H9 (cell line): ENCODE measurements at regions not wholly inside any gene's neighbourhood (a gene's known extent, or its start where the extent isn't known, plus 50 kb on each side); places are given as distances from the start of the nearest gene placed in this dataset.

Source experiments
- DNase-seq: peaks from one replicate; pipeline ENCODE4 v3.0.0-alpha.2; 2017
- H2AFZ ChIP-seq: one replicate; pipeline ENCODE4 v1.6.1; 2013; ENCODE audit warnings: mild to moderate bottlenecking, low read length, control low read depth, moderate library complexity
- H2AK5ac ChIP-seq: 2 replicates; pipeline ENCODE4 v1.6.1; 2013; ENCODE audit warnings: low read length, control low read depth, mixed read lengths; ENCODE audit not compliant: insufficient read length
- H2BK120ac ChIP-seq: one replicate; pipeline ENCODE4 v1.6.1; 2013; ENCODE audit warnings: low read depth, mild to moderate bottlenecking, low read length, control low read depth, inconsistent platforms; ENCODE audit not compliant: poor library complexity, severe bottlenecking
- H2BK12ac ChIP-seq: 2 replicates; pipeline ENCODE4 v1.6.1; 2013; ENCODE audit warnings: low read length, control low read depth, mixed read lengths, low read depth; ENCODE audit not compliant: insufficient read length
- H2BK15ac ChIP-seq: 2 replicates; pipeline ENCODE4 v1.6.1; 2013; ENCODE audit warnings: low read depth, low read length, control low read depth
- H2BK20ac ChIP-seq: one replicate; pipeline ENCODE4 v1.6.1; 2013; ENCODE audit warnings: low read depth, mild to moderate bottlenecking, low read length, control low read depth, inconsistent platforms; ENCODE audit not compliant: poor library complexity, severe bottlenecking
- H2BK5ac ChIP-seq: 2 replicates; pipeline ENCODE4 v1.6.1; 2013; ENCODE audit warnings: low read length, control low read depth, mixed read lengths; ENCODE audit not compliant: insufficient read length
- H3K14ac ChIP-seq: 2 replicates; pipeline ENCODE4 v1.6.1; 2013; ENCODE audit warnings: low read length, control low read depth; ENCODE audit not compliant: insufficient read depth
- H3K18ac ChIP-seq: 2 replicates; pipeline ENCODE4 v1.6.1; 2013; ENCODE audit warnings: low read depth, mild to moderate bottlenecking, mixed read lengths, low read length, control low read depth; ENCODE audit not compliant: insufficient read length
- H3K23ac ChIP-seq: 2 replicates; pipeline ENCODE4 v1.6.1; 2013; ENCODE audit warnings: low read length, control low read depth, mixed read lengths, low read depth; ENCODE audit not compliant: insufficient read length
- H3K23me2 ChIP-seq: 2 replicates; pipeline ENCODE4 v1.6.1; 2013; ENCODE audit warnings: low read depth, mild to moderate bottlenecking, mixed read lengths, low read length, control low read depth; ENCODE audit not compliant: insufficient read length, poor library complexity, severe bottlenecking
- H3K27ac ChIP-seq: 2 replicates; pipeline ENCODE4 v1.5.1; 2013; ENCODE audit warnings: low read length, control low read depth, mixed read lengths, low read depth; ENCODE audit not compliant: insufficient read length
- H3K27me3 ChIP-seq: 2 replicates; pipeline ENCODE4 v1.6.1; 2013; ENCODE audit warnings: low read length, control low read depth, inconsistent platforms; ENCODE audit not compliant: insufficient read depth
- H3K4ac ChIP-seq: 2 replicates; pipeline ENCODE4 v1.6.1; 2013; ENCODE audit warnings: low read depth, mild to moderate bottlenecking, control low read depth, inconsistent platforms, low read length, moderate library complexity
- H3K4me1 ChIP-seq: 2 replicates; pipeline ENCODE4 v1.6.1; 2013; ENCODE audit warnings: low read length, control low read depth, inconsistent platforms; ENCODE audit not compliant: insufficient read depth
- H3K4me2 ChIP-seq: 2 replicates; pipeline ENCODE4 v1.6.1; 2013; ENCODE audit warnings: low read length, control low read depth, mixed read lengths; ENCODE audit not compliant: insufficient read length, insufficient read depth
- H3K56ac ChIP-seq: 2 replicates; pipeline ENCODE4 v1.6.1; 2013; ENCODE audit warnings: low read depth, mild to moderate bottlenecking, mixed read lengths, low read length, control low read depth; ENCODE audit not compliant: insufficient read length
- H3K79me1 ChIP-seq: 2 replicates; pipeline ENCODE4 v1.6.1; 2013; ENCODE audit warnings: low read depth, mild to moderate bottlenecking, moderate library complexity, low read length, control low read depth, inconsistent platforms; ENCODE audit not compliant: insufficient read depth, poor library complexity, severe bottlenecking
- H3K79me2 ChIP-seq: 2 replicates; pipeline ENCODE4 v1.6.1; 2013; ENCODE audit warnings: low read length, control low read depth, inconsistent platforms; ENCODE audit not compliant: insufficient read depth
- H3K9ac ChIP-seq: 2 replicates; pipeline ENCODE4 v1.6.1; 2013; ENCODE audit warnings: low read length, control low read depth, mixed read lengths; ENCODE audit not compliant: insufficient read length; ENCODE audit errors: extremely low read depth
- H3K9me3 ChIP-seq: one replicate; pipeline ENCODE4 v1.6.1; 2013; ENCODE audit warnings: low read depth, low read length, inconsistent platforms; ENCODE audit not compliant: control insufficient read depth
- H3T11ph ChIP-seq: one replicate; pipeline ENCODE4 v1.6.1; 2013; ENCODE audit warnings: mild to moderate bottlenecking, low read length, control low read depth, inconsistent platforms
- H4K20me1 ChIP-seq: one replicate; pipeline ENCODE4 v1.6.1; 2013; ENCODE audit not compliant: control insufficient read depth, insufficient read length, insufficient read depth
- H4K5ac ChIP-seq: 2 replicates; pipeline ENCODE4 v1.6.1; 2013; ENCODE audit warnings: low read depth, mild to moderate bottlenecking, mixed read lengths, low read length, control low read depth; ENCODE audit not compliant: insufficient read length
- H4K8ac ChIP-seq: replicated peaks from 2 replicates; pipeline ENCODE4 v1.6.1; 2013; ENCODE audit warnings: low read length, control low read depth, mixed read lengths, low read depth; ENCODE audit not compliant: insufficient read length
- H4K91ac ChIP-seq: 2 replicates; pipeline ENCODE4 v1.6.1; 2013; ENCODE audit warnings: low read depth, mild to moderate bottlenecking, moderate library complexity, mixed read lengths, low read length, control low read depth; ENCODE audit not compliant: insufficient read length
- H3K27ac Mint-ChIP-seq, 3 experiments: 2 replicates in 2 of 3; 3 replicates in 1 of 3; pipeline ENCODE4 v1.8.0; 2020 to 2021; ENCODE audit warnings: mixed read lengths in 3 of 3, mild to moderate bottlenecking in 1 of 3, moderate library complexity in 1 of 3
- H3K27me3 Mint-ChIP-seq: 2 replicates; pipeline ENCODE4 v1.8.0; 2021; ENCODE audit warnings: low read depth, mild to moderate bottlenecking, moderate library complexity, mixed read lengths
- H3K36me3 Mint-ChIP-seq, 3 experiments: 2 replicates in 2 of 3; 3 replicates in 1 of 3; pipeline ENCODE4 v1.8.0; 2020 to 2021; ENCODE audit warnings: low read depth in 3 of 3, mixed read lengths in 3 of 3; ENCODE audit not compliant: insufficient read depth in 1 of 3
- H3K4me1 Mint-ChIP-seq, 2 experiments: 2 replicates each; pipeline ENCODE4 v1.8.0; 2020; ENCODE audit warnings: mixed read lengths in 2 of 2
- H3K4me3 Mint-ChIP-seq, 2 experiments: 2 replicates in 1 of 2; 3 replicates in 1 of 2; pipeline ENCODE4 v1.8.0; 2020 to 2021; ENCODE audit warnings: mild to moderate bottlenecking in 2 of 2, mixed read lengths in 2 of 2, moderate library complexity in 1 of 2
- H3K9me3 Mint-ChIP-seq, 2 experiments: 2 replicates in 1 of 2; 3 replicates in 1 of 2; pipeline ENCODE4 v1.8.0; 2020; ENCODE audit warnings: mild to moderate bottlenecking in 2 of 2, mixed read lengths in 2 of 2, moderate library complexity in 1 of 2
- CTCF ChIP-seq: fragments of 200-600 bp; sonication (generic); conservative IDR thresholded peaks from 3 replicates; pipeline ENCODE4 v1.8.0; 2021; ENCODE audit warnings: antibody characterized with exemption, mild to moderate bottlenecking

GRCh38 chr12:75754698-75755097 is 243.3 kb upstream of the KRR1 start:
- Histone ChIP-seq H2BK12ac (no peak overlapping the region), H3K9ac (no peak overlapping the region), H3K23ac (no peak overlapping the region), H2AK5ac (no peak overlapping the region), H4K5ac (no peak overlapping the region), H2BK15ac (no peak overlapping the region), H4K91ac (no peak overlapping the region), H3T11ph (no peak overlapping the region), H3K4ac (no peak overlapping the region), H3K4me1 (no peaks in the 10 kb centered on the region; the same call in 1 of the 2 replicates), H3K18ac (no peak overlapping the region), H3K27ac (no peak overlapping the region), H3K79me2 (no peaks in the 10 kb centered on the region), H3K14ac (no peak overlapping the region), H3K9me3 (no peaks in the 10 kb centered on the region), H2BK5ac (no peak overlapping the region), H2BK120ac (no peak overlapping the region), H4K8ac (no peak overlapping the region), H3K4me2 (no peak overlapping the region), H2AFZ (no peak overlapping the region), H3K27me3 (no peaks in the 10 kb centered on the region), H4K20me1 (no peaks in the 10 kb centered on the region), H2BK20ac (no peak overlapping the region), H3K23me2 (no peaks in the 10 kb centered on the region), H3K79me1 (no peaks in the 10 kb centered on the region), H3K56ac (no peak overlapping the region)
- peaks cover 3 to 4% of the 10 kb centered on the region in 2 experiments for H3K4me1 Mint-ChIP-seq
- no peak overlapping the region for H3K27ac Mint-ChIP-seq
- H3K36me3 Mint-ChIP-seq: no peaks in the 10 kb centered on the region
- no peaks in the 10 kb centered on the region for H3K9me3 Mint-ChIP-seq
- no peaks in the 10 kb centered on the region for H3K27me3 Mint-ChIP-seq
- no peak overlapping the region for H3K4me3 Mint-ChIP-seq
- TF ChIP-seq CTCF: no peak
- no peak for DNase-seq
